Lower leg skin (tissue), 4 donors: ENCODE measurements at regions not wholly inside any gene's neighbourhood (a gene's known extent, or its start where the extent isn't known, plus 50 kb on each side); places are given as distances from the start of the nearest gene placed in this dataset.

ENCODE experiments used
- DNase-seq, 2 donors: peaks; one replicate each; pipeline ENCODE4 v3.0.0-alpha.2; 2019; ENCODE audit warnings: low spot score in 2 of 2
- H3K4me3 ChIP-seq: fragments of 200-600 bp; sonication (generic); 2 replicates; pipeline ENCODE4 v1.5.1; 2017; ENCODE audit warnings: mild to moderate bottlenecking, low read depth; ENCODE audit not compliant: poor library complexity, severe bottlenecking
- POLR2A ChIP-seq, 2 donors: fragments of 450-650 bp; IDR thresholded peaks; one replicate each; pipeline ENCODE4 v1.6.1; 2016 to 2017; ENCODE audit warnings: antibody characterized with exemption in 2 of 2, mild to moderate bottlenecking in 1 of 2, moderate library complexity in 1 of 2
- WGBS, 2 donors: methylation state at CpG; one replicate each; pipeline ENCODE4 v1.1.5; 2018; 5-methylcytosine and 5-hydroxymethylcytosine counted together
- intact Hi-C: fragments of 100-400 bp; cut with DNase I; formaldehyde crosslinking; loops from one replicate; pipeline ENCODE4 v1.15.0; 2023; ENCODE audit warnings: low total_unique reads
- TF ChIP-seq, protein P1 (sequence below), 3 donors: fragments of 450-650 bp; IDR thresholded peaks; one replicate each; pipeline ENCODE4 v1.5.1; 2016; ENCODE audit warnings: antibody characterized with exemption in 3 of 3, mild to moderate bottlenecking in 3 of 3, moderate library complexity in 2 of 3

DNA sequence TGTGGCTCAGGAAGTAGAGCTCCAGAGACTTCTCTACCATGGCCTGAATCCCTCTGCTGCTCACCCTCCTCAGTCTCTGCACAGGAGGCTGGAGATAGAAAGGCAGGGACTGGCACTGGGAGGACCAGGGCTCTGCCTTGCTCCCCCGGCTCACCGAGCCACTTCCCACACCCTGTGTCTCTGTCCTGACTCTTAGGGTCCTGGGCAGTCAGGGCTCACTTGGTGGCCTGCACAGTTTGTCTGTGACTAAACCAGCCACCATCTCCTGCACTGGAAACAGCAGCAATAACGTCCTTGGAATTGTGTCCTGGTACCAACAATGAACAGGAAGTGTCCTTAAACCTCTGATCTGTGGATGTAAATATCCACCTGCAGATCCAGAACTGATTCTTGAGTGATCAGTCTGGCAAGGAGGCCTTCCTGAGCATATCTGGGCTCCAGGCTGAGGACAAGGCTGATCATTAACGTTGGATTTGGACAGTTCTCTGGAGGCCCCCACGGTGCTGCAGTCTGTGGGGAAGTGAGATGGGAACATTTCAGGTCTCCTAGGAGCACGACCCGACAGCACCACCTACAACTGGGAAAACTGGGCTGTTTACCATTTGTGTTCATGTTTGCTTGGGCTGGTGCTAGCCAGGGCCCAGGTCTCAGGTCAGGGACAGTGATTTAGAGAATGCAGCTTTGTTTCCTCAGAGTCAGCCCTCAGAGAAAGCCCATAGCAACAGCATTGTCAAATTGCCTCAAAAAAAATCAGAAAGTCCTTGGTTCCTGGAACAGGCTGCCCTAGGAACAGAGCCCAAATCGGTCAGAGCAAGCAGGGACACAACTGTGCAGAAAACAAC lies 82.5 kb downstream of the ZNF280B start:
- H3K4me3 ChIP-seq: no peak overlapping the region
- DNase-seq: peak in 1 of 2 donors; percentile 37
- WGBS, 2 donors: 65 to 68% methylated on average over 8 of the region's 8 CpGs
- TF ChIP-seq POLR2A (IDR thresholded peaks at IDR 0.05): no peak
- TF ChIP-seq, protein P1, sequence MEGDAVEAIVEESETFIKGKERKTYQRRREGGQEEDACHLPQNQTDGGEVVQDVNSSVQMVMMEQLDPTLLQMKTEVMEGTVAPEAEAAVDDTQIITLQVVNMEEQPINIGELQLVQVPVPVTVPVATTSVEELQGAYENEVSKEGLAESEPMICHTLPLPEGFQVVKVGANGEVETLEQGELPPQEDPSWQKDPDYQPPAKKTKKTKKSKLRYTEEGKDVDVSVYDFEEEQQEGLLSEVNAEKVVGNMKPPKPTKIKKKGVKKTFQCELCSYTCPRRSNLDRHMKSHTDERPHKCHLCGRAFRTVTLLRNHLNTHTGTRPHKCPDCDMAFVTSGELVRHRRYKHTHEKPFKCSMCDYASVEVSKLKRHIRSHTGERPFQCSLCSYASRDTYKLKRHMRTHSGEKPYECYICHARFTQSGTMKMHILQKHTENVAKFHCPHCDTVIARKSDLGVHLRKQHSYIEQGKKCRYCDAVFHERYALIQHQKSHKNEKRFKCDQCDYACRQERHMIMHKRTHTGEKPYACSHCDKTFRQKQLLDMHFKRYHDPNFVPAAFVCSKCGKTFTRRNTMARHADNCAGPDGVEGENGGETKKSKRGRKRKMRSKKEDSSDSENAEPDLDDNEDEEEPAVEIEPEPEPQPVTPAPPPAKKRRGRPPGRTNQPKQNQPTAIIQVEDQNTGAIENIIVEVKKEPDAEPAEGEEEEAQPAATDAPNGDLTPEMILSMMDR (IDR thresholded peaks at IDR 0.05): no peak
- intact Hi-C loops: no loop called here

DNA sequence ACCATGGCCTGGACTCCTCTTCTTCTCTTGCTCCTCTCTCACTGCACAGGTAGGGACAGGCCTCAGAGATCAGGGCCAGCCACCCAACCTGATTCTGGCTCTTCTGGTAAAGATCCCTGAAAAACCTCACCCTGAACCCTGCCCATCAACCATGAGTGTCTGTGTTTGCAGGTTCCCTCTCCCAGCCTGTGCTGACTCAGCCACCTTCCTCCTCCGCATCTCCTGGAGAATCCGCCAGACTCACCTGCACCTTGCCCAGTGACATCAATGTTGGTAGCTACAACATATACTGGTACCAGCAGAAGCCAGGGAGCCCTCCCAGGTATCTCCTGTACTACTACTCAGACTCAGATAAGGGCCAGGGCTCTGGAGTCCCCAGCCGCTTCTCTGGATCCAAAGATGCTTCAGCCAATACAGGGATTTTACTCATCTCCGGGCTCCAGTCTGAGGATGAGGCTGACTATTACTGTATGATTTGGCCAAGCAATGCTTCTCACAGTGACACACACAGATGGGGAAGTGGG lies 80.9 kb downstream of the ZNF280B start:
- no peak for TF ChIP-seq POLR2A (IDR thresholded peaks at IDR 0.05)
- TF ChIP-seq, protein P1 (IDR thresholded peaks at IDR 0.05): no peak
- intact Hi-C loops: no loop called here
- peak in 1 of 2 donors; percentile 31 for DNase-seq
- WGBS, 2 donors: 78 to 83% methylated on average over 4 of the region's 4 CpGs
- no peak overlapping the region for H3K4me3 ChIP-seq

DNA sequence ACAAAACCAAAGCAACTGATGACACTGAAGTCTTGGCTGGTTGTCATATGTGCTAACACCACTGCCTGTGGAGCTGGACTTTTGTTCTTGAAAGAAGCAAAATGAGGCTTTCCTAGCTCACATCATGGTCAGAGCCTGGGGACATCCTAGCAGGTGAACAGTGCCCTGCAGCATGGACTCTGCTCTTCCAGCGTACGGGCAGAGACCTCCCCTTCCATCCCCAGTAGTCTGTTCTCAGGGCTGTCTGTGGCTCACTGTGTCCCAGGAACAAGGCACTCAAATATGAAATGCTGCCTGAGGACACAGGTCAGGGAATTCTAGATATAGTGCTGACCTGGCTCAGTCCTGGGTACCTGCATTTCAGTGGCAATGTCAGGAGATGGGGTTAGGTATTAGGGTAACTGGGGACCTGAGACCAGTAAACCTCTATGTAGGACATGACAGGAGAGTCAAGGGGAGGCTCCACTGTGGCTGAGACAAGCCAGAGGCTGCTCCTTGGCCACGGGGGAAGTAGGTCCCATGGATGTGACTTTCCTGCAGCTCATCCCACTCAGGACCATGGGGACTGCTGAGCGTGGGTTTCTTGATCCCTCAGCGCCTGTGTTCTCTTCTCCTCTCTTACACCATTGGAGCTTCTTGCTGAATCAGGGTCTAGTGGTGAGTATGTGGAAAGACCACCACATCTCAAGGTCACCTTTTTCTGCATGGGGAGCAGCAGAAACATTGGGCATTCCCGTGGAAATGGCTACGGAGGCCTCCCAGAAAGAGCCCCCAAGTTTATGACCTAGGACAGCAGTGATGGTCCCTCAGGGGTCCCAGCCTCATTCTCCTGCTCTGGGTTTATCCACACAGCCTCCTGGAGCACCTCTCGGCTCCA lies 80.1 kb downstream of the ZNF280B start:
- TF ChIP-seq, protein P1 (IDR thresholded peaks at IDR 0.05): no peak
- TF ChIP-seq POLR2A (IDR thresholded peaks at IDR 0.05): no peak
- 78 to 79% methylated on average over 8 of the region's 8 CpGs for WGBS, 2 donors

DNA sequence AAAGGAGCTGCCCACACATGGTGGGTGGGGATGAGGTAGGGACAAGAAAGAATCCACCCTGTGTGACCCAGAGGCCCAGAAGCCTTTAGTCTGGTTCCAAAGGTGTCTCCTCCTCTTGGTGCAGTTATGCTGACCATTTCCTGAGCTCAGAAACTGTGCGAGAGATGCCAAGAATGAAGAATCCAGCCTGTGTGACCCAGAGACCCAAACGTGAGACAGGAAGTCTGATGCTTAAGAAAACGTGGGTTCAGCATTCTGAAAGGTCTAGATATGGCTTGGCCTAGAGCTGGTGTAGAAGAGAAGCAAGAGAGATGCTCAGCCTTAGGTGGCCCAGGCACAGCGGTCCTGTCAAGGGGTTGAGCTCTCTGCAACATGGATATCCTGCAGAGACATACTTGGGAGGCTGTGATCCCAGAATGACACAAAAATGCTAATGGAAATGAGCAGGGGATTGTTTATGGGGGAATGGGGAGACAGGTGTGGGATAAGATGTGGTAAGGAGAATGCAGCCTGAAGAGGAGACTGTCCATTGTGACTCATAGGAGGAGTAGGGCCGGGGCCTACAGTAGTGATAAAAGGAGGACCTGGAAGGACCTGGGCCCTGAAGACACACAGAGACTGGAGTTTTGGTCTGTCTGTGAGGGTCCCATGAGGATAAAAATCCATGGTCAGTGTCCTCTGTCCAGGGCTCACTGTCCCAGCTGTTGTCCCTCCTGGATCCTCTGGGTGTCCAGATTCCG lies 79.0 kb downstream of the ZNF280B start:
- no peak overlapping the region for H3K4me3 ChIP-seq
- WGBS, 2 donors: 60 to 67% methylated on average over 6 of the region's 6 CpGs
- TF ChIP-seq, protein P1 (IDR thresholded peaks at IDR 0.05): no peak
- no peak for TF ChIP-seq POLR2A (IDR thresholded peaks at IDR 0.05)
- intact Hi-C loops: no loop called here
- peak in 1 of 2 donors; percentile 68 for DNase-seq

More for the DNA sequence above, 80.1 kb downstream of the ZNF280B start:
- no peak overlapping the region for H3K4me3 ChIP-seq
- DNase-seq: peak in 1 of 2 donors; percentile 57
- intact Hi-C loops: no loop called here

DNA sequence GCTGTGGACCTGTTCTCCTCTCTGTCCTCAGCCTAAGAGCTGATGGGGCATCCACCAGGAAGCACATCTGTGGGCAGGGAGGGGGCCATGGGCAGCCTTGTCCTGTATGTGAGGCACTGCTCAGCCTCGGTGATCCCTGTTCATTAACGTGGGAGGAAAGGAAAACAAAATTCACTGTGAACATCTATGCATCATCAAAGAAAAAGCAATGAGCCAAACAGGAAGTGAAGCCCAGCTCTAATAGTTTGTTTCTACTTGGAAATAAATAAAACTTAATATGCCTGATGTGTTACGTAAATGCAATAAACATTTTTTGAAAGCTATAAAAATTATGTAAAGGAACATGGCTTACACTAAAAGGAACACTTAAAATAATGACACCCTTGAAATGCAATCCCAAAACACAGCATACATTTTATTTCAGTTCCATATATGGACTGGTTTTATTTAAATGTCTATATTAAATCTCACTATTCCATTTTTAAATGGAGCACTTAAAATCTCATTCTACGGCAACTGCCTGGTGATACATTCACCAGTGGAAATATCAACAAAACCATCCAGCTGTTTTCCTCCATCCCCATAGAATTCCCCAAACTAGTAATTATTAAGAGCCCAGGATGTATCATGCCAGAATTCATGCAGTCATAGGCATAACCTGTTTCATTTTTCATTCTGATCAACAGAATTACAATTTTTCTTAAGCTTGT lies 78.3 kb downstream of the ZNF280B start:
- intact Hi-C loops: no loop called here
- no peak for TF ChIP-seq POLR2A (IDR thresholded peaks at IDR 0.05)
- TF ChIP-seq, protein P1 (IDR thresholded peaks at IDR 0.05): no peak
- 55 to 60% methylated on average over 4 of the region's 4 CpGs for WGBS, 2 donors
- no peak overlapping the region for H3K4me3 ChIP-seq
- DNase-seq: no peak
